ENCODE measurements at regions not wholly inside any gene's neighbourhood (a gene's known extent, or its start where the extent isn't known, plus 50 kb on each side); places are given as distances from the start of the nearest gene placed in this dataset.
A peak's percentile ranks its signal among the peaks of the same experiment; 100 is the strongest.

GRCh38 chr10:124156524-124157260, 63.3 kb upstream of the CHST15 start:
- H3K27me3 ChIP-seq (ENCODE audit: insufficient read depth, low read length) = no peaks in the 10 kb centered on the region

More at GRCh38 chr10:124156524-124157260, 63.3 kb upstream of the CHST15 start:
- H3K9me2 ChIP-seq (ENCODE audit: insufficient read depth) = no peaks in the 10 kb centered on the region
- TF ChIP-seq SIN3A (IDR thresholded peaks at IDR 0.05; ENCODE audit: low read depth) = no peak
- no peak for TF ChIP-seq POLR2AphosphoS5 (IDR thresholded peaks at IDR 0.05; ENCODE audit: low read depth, low read length)
- TF ChIP-seq SP1 (IDR thresholded peaks at IDR 0.05; ENCODE audit: low read depth) = no peak
- no peak for TF ChIP-seq TCF7L2 (IDR thresholded peaks at IDR 0.05; ENCODE audit: borderline replicate concordance, extremely low read depth, insufficient read depth, insufficient read length)
- 0 out of 6 replicates have a peak, but pooled peaks of 1 of the 3 experiments have one; percentile 11 for TF ChIP-seq CTCF (IDR thresholded peaks at IDR 0.05 in 2 of 3, conservative IDR thresholded peaks at IDR 0.05 in 1 of 3; ENCODE audit: borderline replicate concordance in 1 of 3, insufficient read depth in 1 of 3, low read depth in 2 of 3, low read length in 2 of 3)
- H3K9me3 ChIP-seq (ENCODE audit: control insufficient read depth in 1 of 2, insufficient read depth in 1 of 2, low read depth in 1 of 2, low read length in 2 of 2) = no peaks in the 10 kb centered on the region
- CTCF ChIA-PET = interaction anchor here (1.2 to 1.6 kb wide), 2 partner anchors 161 to 232 kb away, joined by 4 to 7 read pairs; no protein-coding TSS in a partner anchor
- ATAC-seq (no peak), DNase-seq (ENCODE audit: low read depth, low spot score) (no peak)
- POLR2A ChIA-PET = no interaction called here
- peak overlapping the region; percentile 52 for H3K4me2 ChIP-seq (ENCODE audit: low read length)
- H3K4me3 ChIP-seq (replicated peaks in 1 of 2; ENCODE audit: low read depth in 1 of 2, low read length in 2 of 2) = no peak overlapping the region
- RAD21 ChIA-PET (ENCODE audit: low non-redundant PET in 1 of 2, low total read pairs in 2 of 2, uncharacterized antibody in 2 of 2, unreplicated experiment in 2 of 2) = interaction anchor here in 1 of 2 experiments (0.8 kb wide), 1 partner anchor 61 kb away, joined by 3 read pairs; no protein-coding TSS in a partner anchor
- no peak overlapping the region for H2AFZ ChIP-seq (ENCODE audit: low read depth, low read length, poor library complexity, severe bottlenecking)
- BruUV-seq (replicated peaks) = no TSS peak
- H3K79me2 ChIP-seq (ENCODE audit: insufficient read depth, low read length) = no peaks in the 10 kb centered on the region
- H3K4me1 ChIP-seq (ENCODE audit: control insufficient read depth in 1 of 2, insufficient read depth in 2 of 2, low read length in 2 of 2) = peaks cover 40 to 53% of the 10 kb centered on the region in 2 experiments
- intact Hi-C loops (cut with micrococcal nuclease) = no loop called here
- no peak overlapping the region for H3K9ac ChIP-seq (ENCODE audit: low read length)
- H4K20me1 ChIP-seq (ENCODE audit: insufficient read depth) = no peaks in the 10 kb centered on the region
- H3K36me3 ChIP-seq (ENCODE audit: control insufficient read depth in 1 of 2, insufficient read depth in 2 of 2, low read length in 2 of 2) = no peaks in the 10 kb centered on the region
- peak overlapping the region; percentile 51; the same call in 1 of the 2 replicates for H3K27ac ChIP-seq (ENCODE audit: low read depth, low read length)
